OCI-LY7 (cell line): ENCODE measurements at regions not wholly inside any gene's neighbourhood (a gene's known extent, or its start where the extent isn't known, plus 50 kb on each side); places are given as distances from the start of the nearest gene placed in this dataset.

Experiments
- BruUV-seq: library from RNA; stranded (reverse); fragments of 400-500 nt; replicated peaks from 2 replicates; lab custom pipeline; 2021; lab: Mats Ljungman, UMichigan
- CTCF ChIA-PET: fragments of 300-600 bp; sonication (Branson Sonifier 250); formaldehyde crosslinking; loops from one replicate; lab custom pipeline; 2022; ENCODE audit warnings: antibody characterized with exemption; ENCODE audit not compliant: unreplicated experiment; lab: Charles Lee
- POLR2A ChIA-PET: fragments of 300-600 bp; sonication (Branson Sonifier 250); formaldehyde crosslinking; loops from one replicate; lab custom pipeline; 2022; ENCODE audit warnings: antibody characterized with exemption; lab: Charles Lee
- DNase-seq: peaks from one replicate; pipeline ENCODE4 v3.0.0-alpha.2; 2015; ENCODE audit warnings: low spot score
- H2AFZ ChIP-seq: fragments of 200-600 bp; sonication (generic), shearing (Covaris generic); 2 replicates; pipeline ENCODE4 v1.6.1; 2014; ENCODE audit warnings: mild to moderate bottlenecking, antibody characterized with exemption, low read length, moderate library complexity
- H3K27ac ChIP-seq: fragments of 200-600 bp; sonication (generic); 2 replicates; pipeline ENCODE4 v1.5.1; 2014; ENCODE audit warnings: mixed run types, low read depth, mild to moderate bottlenecking, moderate library complexity, low read length, inconsistent platforms; ENCODE audit not compliant: poor library complexity, severe bottlenecking
- H3K36me3 ChIP-seq: fragments of 200-600 bp; sonication (generic); 2 replicates; pipeline ENCODE4 v1.6.1; 2014; ENCODE audit warnings: mild to moderate bottlenecking, antibody characterized with exemption, low read length, moderate library complexity, mixed read lengths; ENCODE audit not compliant: insufficient read depth
- H3K4me1 ChIP-seq: fragments of 200-600 bp; sonication (generic); 2 replicates; pipeline ENCODE4 v1.5.1; 2014; ENCODE audit warnings: mild to moderate bottlenecking, low read length; ENCODE audit not compliant: insufficient read depth, poor library complexity, severe bottlenecking
- H3K4me2 ChIP-seq: fragments of 200-600 bp; sonication (generic); 2 replicates; pipeline ENCODE4 v1.6.1; 2014; ENCODE audit warnings: mild to moderate bottlenecking, low read length
- H3K4me3 ChIP-seq: fragments of 200-600 bp; sonication (generic); 2 replicates; pipeline ENCODE4 v1.5.1; 2014; ENCODE audit warnings: mild to moderate bottlenecking, low read depth, low read length; ENCODE audit not compliant: poor library complexity, severe bottlenecking
- H3K79me2 ChIP-seq: fragments of 200-600 bp; sonication (generic); 2 replicates; pipeline ENCODE4 v1.6.1; 2016; ENCODE audit warnings: low read depth, mild to moderate bottlenecking, low read length, moderate library complexity, mixed read lengths; ENCODE audit not compliant: insufficient read depth
- H3K9me2 ChIP-seq: fragments of 200-600 bp; sonication (generic); 2 replicates; pipeline ENCODE4 v1.6.1; 2016; ENCODE audit warnings: mild to moderate bottlenecking, low read length, mixed read lengths; ENCODE audit not compliant: insufficient read depth
- H3K9me3 ChIP-seq: fragments of 200-600 bp; sonication (generic); 2 replicates; pipeline ENCODE4 v1.6.1; 2014; ENCODE audit warnings: mild to moderate bottlenecking, mixed run types, low read length, mixed read lengths
- H4K20me1 ChIP-seq: fragments of 200-600 bp; sonication (generic); 2 replicates; pipeline ENCODE4 v1.6.1; 2014; ENCODE audit warnings: mild to moderate bottlenecking, antibody characterized with exemption, low read length, moderate library complexity, mixed read lengths; ENCODE audit not compliant: insufficient read depth
- EZH2phosphoT487 ChIP-seq: fragments of 200-600 bp; sonication (generic); IDR thresholded peaks from 2 replicates; pipeline ENCODE4 v1.6.1; 2018; ENCODE audit warnings: low read depth, borderline replicate concordance, mild to moderate bottlenecking, mixed run types, antibody characterized with exemption, low read length, moderate library complexity, mixed read lengths
- intact Hi-C: fragments of 100-400 bp; cut with micrococcal nuclease; formaldehyde crosslinking; loops from one replicate; pipeline ENCODE4 v1.10.0; 2022; ENCODE audit not compliant: unreplicated experiment
- TF ChIP-seq, protein P1 (sequence below): fragments of 200-600 bp; sonication (generic); conservative IDR thresholded peaks from 2 replicates; pipeline ENCODE4 v1.5.1; 2014; ENCODE audit warnings: mild to moderate bottlenecking, antibody characterized with exemption, low read length, moderate library complexity, mixed read lengths

DNA sequence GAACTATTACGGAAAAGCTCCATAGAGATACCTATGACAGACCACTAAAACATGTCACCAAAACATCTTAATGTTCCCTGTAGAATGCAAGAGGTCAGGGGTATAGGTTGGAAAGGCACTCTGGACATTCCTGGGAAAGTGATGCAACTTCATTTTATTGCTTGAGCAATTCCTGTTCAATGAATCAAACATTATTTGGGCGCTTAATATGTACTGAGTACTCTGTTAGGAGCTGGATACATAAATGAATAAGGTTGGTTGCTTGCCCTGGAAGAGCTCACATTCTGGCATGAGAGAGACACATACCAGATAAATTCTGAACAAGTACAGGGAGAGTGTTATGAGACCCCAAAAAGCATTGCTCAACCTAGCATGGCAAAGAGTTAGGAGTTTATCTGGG, 408.9 kb upstream of the DMAC1 start:
- no peak overlapping the region for H3K4me3 ChIP-seq
- intact Hi-C loops = no loop called here
- TF ChIP-seq EZH2phosphoT487 = no peak
- TF ChIP-seq, protein P1, sequence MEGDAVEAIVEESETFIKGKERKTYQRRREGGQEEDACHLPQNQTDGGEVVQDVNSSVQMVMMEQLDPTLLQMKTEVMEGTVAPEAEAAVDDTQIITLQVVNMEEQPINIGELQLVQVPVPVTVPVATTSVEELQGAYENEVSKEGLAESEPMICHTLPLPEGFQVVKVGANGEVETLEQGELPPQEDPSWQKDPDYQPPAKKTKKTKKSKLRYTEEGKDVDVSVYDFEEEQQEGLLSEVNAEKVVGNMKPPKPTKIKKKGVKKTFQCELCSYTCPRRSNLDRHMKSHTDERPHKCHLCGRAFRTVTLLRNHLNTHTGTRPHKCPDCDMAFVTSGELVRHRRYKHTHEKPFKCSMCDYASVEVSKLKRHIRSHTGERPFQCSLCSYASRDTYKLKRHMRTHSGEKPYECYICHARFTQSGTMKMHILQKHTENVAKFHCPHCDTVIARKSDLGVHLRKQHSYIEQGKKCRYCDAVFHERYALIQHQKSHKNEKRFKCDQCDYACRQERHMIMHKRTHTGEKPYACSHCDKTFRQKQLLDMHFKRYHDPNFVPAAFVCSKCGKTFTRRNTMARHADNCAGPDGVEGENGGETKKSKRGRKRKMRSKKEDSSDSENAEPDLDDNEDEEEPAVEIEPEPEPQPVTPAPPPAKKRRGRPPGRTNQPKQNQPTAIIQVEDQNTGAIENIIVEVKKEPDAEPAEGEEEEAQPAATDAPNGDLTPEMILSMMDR = no peak
- no peak for DNase-seq
- no peaks in the 10 kb centered on the region for H3K9me3 ChIP-seq
- no TSS peak for BruUV-seq
- H3K9me2 ChIP-seq = no peaks in the 10 kb centered on the region
- no peaks in the 10 kb centered on the region for H3K79me2 ChIP-seq
- H3K36me3 ChIP-seq = no peaks in the 10 kb centered on the region
- POLR2A ChIA-PET = interaction anchor here (1.3 kb wide), 2 partner anchors 17 to 59 kb away, joined by 3 to 4 read pairs; no protein-coding TSS in a partner anchor
- CTCF ChIA-PET = no interaction called here
- no peak overlapping the region for H3K27ac ChIP-seq
- H3K4me1 ChIP-seq = no peaks in the 10 kb centered on the region
- H3K4me2 ChIP-seq = no peak overlapping the region
- H2AFZ ChIP-seq = no peak overlapping the region
- H4K20me1 ChIP-seq = no peaks in the 10 kb centered on the region

DNA sequence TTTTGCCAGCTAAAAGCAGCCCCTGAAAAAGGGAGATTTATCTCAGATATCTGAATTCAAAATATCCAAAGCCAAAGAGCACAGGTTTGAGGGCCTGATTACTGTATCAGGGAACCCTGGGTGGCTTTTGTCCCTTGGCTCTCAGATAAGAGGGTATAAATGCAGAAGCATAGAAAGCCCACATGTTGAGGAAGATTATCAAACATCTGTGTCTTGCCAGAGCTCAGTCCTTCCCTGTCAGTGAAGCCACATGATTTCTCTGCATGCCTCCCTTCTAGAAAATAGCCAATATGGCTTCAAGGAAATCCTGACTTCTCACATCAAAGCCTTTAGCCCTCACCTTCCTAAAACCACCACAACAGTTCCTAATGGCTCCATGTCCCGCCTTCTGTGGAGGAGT, 408.0 kb upstream of the DMAC1 start:
- BruUV-seq = no TSS peak
- no peak overlapping the region for H3K27ac ChIP-seq
- no peaks in the 10 kb centered on the region for H3K36me3 ChIP-seq
- TF ChIP-seq EZH2phosphoT487 = no peak
- TF ChIP-seq, protein P1 = no peak
- H3K4me2 ChIP-seq = no peak overlapping the region
- H3K9me3 ChIP-seq = no peaks in the 10 kb centered on the region
- DNase-seq = no peak
- intact Hi-C loops = no loop called here
- H3K4me1 ChIP-seq = no peaks in the 10 kb centered on the region
- H3K9me2 ChIP-seq = no peaks in the 10 kb centered on the region
- H4K20me1 ChIP-seq = no peaks in the 10 kb centered on the region
- H2AFZ ChIP-seq = no peak overlapping the region
- no peak overlapping the region for H3K4me3 ChIP-seq
- ChIA-PET CTCF (no interaction called here), POLR2A (interaction anchor here (1.3 kb wide), 1 partner anchor 60 kb away, joined by 4 read pairs; no protein-coding TSS in a partner anchor)
- no peaks in the 10 kb centered on the region for H3K79me2 ChIP-seq

DNA sequence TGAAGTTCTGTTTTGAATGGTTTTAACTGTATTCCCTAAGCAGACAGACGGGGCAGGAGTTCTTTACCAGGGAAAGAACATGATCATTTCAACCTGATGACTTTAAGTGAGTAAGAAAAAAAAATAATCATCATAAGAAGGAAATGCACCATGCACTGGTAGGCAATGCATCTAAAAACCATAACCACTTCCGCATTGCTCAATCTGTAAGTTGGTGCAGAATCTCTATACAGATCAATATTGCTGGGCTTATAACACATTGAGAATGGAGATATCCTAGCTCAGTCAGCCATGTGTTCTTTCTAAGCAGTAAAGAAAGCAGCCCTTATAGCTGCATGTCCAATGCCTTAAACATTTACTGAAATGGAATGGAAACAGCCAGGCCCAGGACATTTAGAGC, 407.1 kb upstream of the DMAC1 start:
- intact Hi-C loops = no loop called here

More for the DNA sequence above, 407.1 kb upstream of the DMAC1 start:
- TF ChIP-seq, protein P1 = no peak
- no peak for TF ChIP-seq EZH2phosphoT487
- ChIA-PET POLR2A (no interaction called here), CTCF (no interaction called here)
- H3K4me2 ChIP-seq = no peak overlapping the region
- no peaks in the 10 kb centered on the region for H4K20me1 ChIP-seq
- H3K27ac ChIP-seq = no peak overlapping the region
- H3K9me2 ChIP-seq = no peaks in the 10 kb centered on the region
- no peak overlapping the region for H3K4me3 ChIP-seq
- no peak for DNase-seq
- BruUV-seq = no TSS peak
- H2AFZ ChIP-seq = no peak overlapping the region
- H3K9me3 ChIP-seq = no peaks in the 10 kb centered on the region
- H3K79me2 ChIP-seq = no peaks in the 10 kb centered on the region
- no peaks in the 10 kb centered on the region for H3K36me3 ChIP-seq
- H3K4me1 ChIP-seq = no peaks in the 10 kb centered on the region
